Body of pancreas (tissue), 4 donors: ENCODE measurements at regions not wholly inside any gene's neighbourhood (a gene's known extent, or its start where the extent isn't known, plus 50 kb on each side); places are given as distances from the start of the nearest gene placed in this dataset.

Experiments used
- CTCF ChIP-seq, 7 experiments: fragments of 450-650 bp in 4 of 7; fragments of 200-600 bp in 3 of 7; sonication (generic) in 3 of 7; IDR thresholded peaks; one replicate each; pipeline ENCODE4 v1.5.1; 2016 to 2019; ENCODE audit warnings: antibody characterized with exemption in 7 of 7
- POLR2A ChIP-seq, 3 donors: fragments of 450-650 bp; IDR thresholded peaks; one replicate each; pipeline ENCODE4 v1.6.1; 2016; ENCODE audit warnings: antibody characterized with exemption in 3 of 3, mild to moderate bottlenecking in 2 of 3

DNA sequence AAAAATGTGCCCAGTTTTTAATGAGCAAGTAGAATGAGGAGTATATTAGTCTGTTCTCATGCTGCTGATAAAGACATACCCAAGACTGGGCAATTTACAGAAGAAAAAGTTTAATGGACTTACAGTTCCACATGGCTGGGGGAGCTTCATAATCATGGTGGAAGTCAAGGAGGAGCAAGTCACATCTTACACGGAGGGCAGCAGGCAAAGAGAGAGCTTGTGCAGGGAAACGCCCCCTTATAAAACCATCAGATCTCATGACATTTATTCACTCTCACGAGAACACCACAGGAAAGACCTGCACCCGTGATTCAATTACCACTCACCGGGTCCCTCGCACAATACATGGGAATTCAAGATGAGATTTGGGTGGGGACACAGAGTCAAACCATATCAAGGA, 111.7 kb upstream of the CNTN6 start:
- no peak for TF ChIP-seq CTCF (IDR thresholded peaks at IDR 0.05)
- TF ChIP-seq POLR2A (IDR thresholded peaks at IDR 0.05): no peak
